ENCODE measurements at regions not wholly inside any gene's neighbourhood (a gene's known extent, or its start where the extent isn't known, plus 50 kb on each side); places are given as distances from the start of the nearest gene placed in this dataset.

GRCh38 chr5:67319935-67320725, 123.5 kb upstream of the CD180 start:
- in situ Hi-C loops (cut with HindIII; ENCODE audit: low pct_unique_long_range_greater_than_20kb, low sequenced_read_pairs): no loop called here
- no peak for DNase-seq (ENCODE audit: low read depth)

- no peak for DNase-seq (ENCODE audit: low read depth)
- in situ Hi-C loops (cut with HindIII; ENCODE audit: low pct_unique_long_range_greater_than_20kb, low sequenced_read_pairs): no loop called here
Observed at GRCh38 chr5:67318746-67319145, 122.1 kb upstream of the CD180 start.

- no peak for DNase-seq (ENCODE audit: low read depth)
- in situ Hi-C loops (cut with HindIII; ENCODE audit: low pct_unique_long_range_greater_than_20kb, low sequenced_read_pairs): no loop called here
Observed at GRCh38 chr5:67317603-67318002, 121.0 kb upstream of the CD180 start.

GRCh38 chr5:67316695-67317094, 120.1 kb upstream of the CD180 start:
- DNase-seq (ENCODE audit: low read depth): no peak
- in situ Hi-C loops (cut with HindIII; ENCODE audit: low pct_unique_long_range_greater_than_20kb, low sequenced_read_pairs): no loop called here

GRCh38 chr5:67315082-67315989, 118.7 kb upstream of the CD180 start:
- DNase-seq (ENCODE audit: low read depth): peak; percentile 55
- in situ Hi-C loops (cut with HindIII; ENCODE audit: low pct_unique_long_range_greater_than_20kb, low sequenced_read_pairs): no loop called here

- DNase-seq (ENCODE audit: low read depth): no peak
- in situ Hi-C loops (cut with HindIII; ENCODE audit: low pct_unique_long_range_greater_than_20kb, low sequenced_read_pairs): no loop called here
Observed at GRCh38 chr5:67311701-67312100, 115.1 kb upstream of the CD180 start.

- in situ Hi-C loops (cut with HindIII; ENCODE audit: low pct_unique_long_range_greater_than_20kb, low sequenced_read_pairs): no loop called here
- DNase-seq (ENCODE audit: low read depth): no peak
Observed at GRCh38 chr5:67311208-67311607, 114.6 kb upstream of the CD180 start.

GRCh38 chr5:67310740-67311139, 114.1 kb upstream of the CD180 start:
- no peak for DNase-seq (ENCODE audit: low read depth)
- in situ Hi-C loops (cut with HindIII; ENCODE audit: low pct_unique_long_range_greater_than_20kb, low sequenced_read_pairs): no loop called here

GRCh38 chr5:67310169-67310568, 113.6 kb upstream of the CD180 start:
- in situ Hi-C loops (cut with HindIII; ENCODE audit: low pct_unique_long_range_greater_than_20kb, low sequenced_read_pairs): no loop called here
- DNase-seq (ENCODE audit: low read depth): no peak

- in situ Hi-C loops (cut with HindIII; ENCODE audit: low pct_unique_long_range_greater_than_20kb, low sequenced_read_pairs): no loop called here
- no peak for DNase-seq (ENCODE audit: low read depth)
Observed at GRCh38 chr5:67308988-67309688, 112.5 kb upstream of the CD180 start.

- no peak for DNase-seq (ENCODE audit: low read depth)
- in situ Hi-C loops (cut with HindIII; ENCODE audit: low pct_unique_long_range_greater_than_20kb, low sequenced_read_pairs): no loop called here
Observed at GRCh38 chr5:67306965-67307607, 110.5 kb upstream of the CD180 start.

- no peak for DNase-seq (ENCODE audit: low read depth)
- in situ Hi-C loops (cut with HindIII; ENCODE audit: low pct_unique_long_range_greater_than_20kb, low sequenced_read_pairs): no loop called here
Observed at GRCh38 chr5:67305913-67306710, 109.5 kb upstream of the CD180 start.

- in situ Hi-C loops (cut with HindIII; ENCODE audit: low pct_unique_long_range_greater_than_20kb, low sequenced_read_pairs): no loop called here
- no peak for DNase-seq (ENCODE audit: low read depth)
Observed at GRCh38 chr5:67305401-67305800, 108.8 kb upstream of the CD180 start.

- in situ Hi-C loops (cut with HindIII; ENCODE audit: low pct_unique_long_range_greater_than_20kb, low sequenced_read_pairs): no loop called here
- DNase-seq (ENCODE audit: low read depth): no peak
Observed at GRCh38 chr5:67303356-67303755, 106.8 kb upstream of the CD180 start.

- in situ Hi-C loops (cut with HindIII; ENCODE audit: low pct_unique_long_range_greater_than_20kb, low sequenced_read_pairs): no loop called here
- DNase-seq (ENCODE audit: low read depth): peak; percentile 45
Observed at GRCh38 chr5:67301285-67301903, 104.8 kb upstream of the CD180 start.

- DNase-seq (ENCODE audit: low read depth): no peak
- in situ Hi-C loops (cut with HindIII; ENCODE audit: low pct_unique_long_range_greater_than_20kb, low sequenced_read_pairs): no loop called here
Observed at GRCh38 chr5:67300326-67300725, 103.7 kb upstream of the CD180 start.

- DNase-seq (ENCODE audit: low read depth): no peak
- in situ Hi-C loops (cut with HindIII; ENCODE audit: low pct_unique_long_range_greater_than_20kb, low sequenced_read_pairs): no loop called here
Observed at GRCh38 chr5:67299231-67299735, 102.7 kb upstream of the CD180 start.
